Liver (tissue), 8 donors: ENCODE measurements at regions not wholly inside any gene's neighbourhood (a gene's known extent, or its start where the extent isn't known, plus 50 kb on each side); places are given as distances from the start of the nearest gene placed in this dataset.
"Not testable (repeated sequence)": the region's sequence is repeated elsewhere in the genome, so short reads cannot be mapped to it uniquely, and the experiment has no call there.

Experiments
- DNase-seq: peaks from one replicate; pipeline ENCODE4 v3.0.0-alpha.2; 2017; ENCODE audit warnings: low spot score
- H3K27ac ChIP-seq, 2 donors: one replicate each; pipeline ENCODE4 v1.7.0; 2013; ENCODE audit warnings: inconsistent platforms in 2 of 2, low read length in 2 of 2, control low read depth in 1 of 2, low read depth in 1 of 2, mild to moderate bottlenecking in 1 of 2
- H3K27me3 ChIP-seq, 4 donors: one replicate each; pipeline versions ENCODE4 v1.6.1 to v1.7.0; 2013; ENCODE audit warnings: low read length in 3 of 4, inconsistent platforms in 1 of 4, mild to moderate bottlenecking in 1 of 4, moderate library complexity in 1 of 4; ENCODE audit not compliant: control insufficient read depth in 4 of 4, insufficient read depth in 4 of 4
- H3K36me3 ChIP-seq, 4 donors: one replicate each; pipeline versions ENCODE4 v1.6.1 to v1.7.0; 2013; ENCODE audit warnings: low read length in 3 of 4, mild to moderate bottlenecking in 3 of 4, low read depth in 1 of 4, moderate library complexity in 1 of 4; ENCODE audit not compliant: control insufficient read depth in 4 of 4, insufficient read depth in 3 of 4
- H3K4me1 ChIP-seq, 4 donors: one replicate each; pipeline versions ENCODE4 v1.6.1 to v1.7.0; 2013; ENCODE audit warnings: low read length in 3 of 4, mild to moderate bottlenecking in 3 of 4, moderate library complexity in 1 of 4; ENCODE audit not compliant: control insufficient read depth in 4 of 4, insufficient read depth in 4 of 4
- H3K4me3 ChIP-seq, 3 donors: one replicate each; pipeline versions ENCODE4 v1.6.1 to v1.7.0; 2013; ENCODE audit warnings: low read length in 3 of 3, control low read depth in 1 of 3, low read depth in 1 of 3, mild to moderate bottlenecking in 1 of 3
- H3K9ac ChIP-seq, 2 donors: one replicate each; pipeline ENCODE4 v1.7.0; 2013; ENCODE audit warnings: low read length in 2 of 2, mild to moderate bottlenecking in 2 of 2, moderate library complexity in 2 of 2, control low read depth in 1 of 2, low read depth in 1 of 2
- H3K9me3 ChIP-seq, 4 donors: one replicate each; pipeline versions ENCODE4 v1.6.1 to v1.7.0; 2013; ENCODE audit warnings: low read length in 3 of 4; ENCODE audit not compliant: control insufficient read depth in 4 of 4
- ATF3 ChIP-seq: IDR thresholded peaks from 2 replicates; pipeline ENCODE4 v1.6.1; 2016; ENCODE audit warnings: antibody characterized with exemption
- CTCF ChIP-seq: fragments of 150-350 bp; IDR thresholded peaks from 2 replicates; pipeline ENCODE4 v1.5.1; 2017; ENCODE audit warnings: improper control_type of control experiment, low read depth, low read length; ENCODE audit not compliant: missing input control
- EGR1 ChIP-seq, 2 donors: IDR thresholded peaks; 2 replicates each; pipeline ENCODE4 v1.6.1; 2016 to 2018; ENCODE audit warnings: antibody characterized with exemption in 2 of 2, low read depth in 2 of 2
- FOXA1 ChIP-seq: IDR thresholded peaks from 2 replicates; pipeline ENCODE4 v1.6.1; 2016; ENCODE audit warnings: antibody characterized with exemption
- GABPA ChIP-seq, 2 donors: IDR thresholded peaks in 1 of 2; conservative IDR thresholded peaks in 1 of 2; 2 replicates each; pipeline ENCODE4 v1.6.1; 2016; ENCODE audit warnings: antibody characterized with exemption in 2 of 2, mild to moderate bottlenecking in 1 of 2, moderate library complexity in 1 of 2
- HNF4A ChIP-seq, 2 donors: conservative IDR thresholded peaks; 2 replicates each; pipeline ENCODE4 v1.6.1; 2016; ENCODE audit warnings: antibody characterized with exemption in 2 of 2, mild to moderate bottlenecking in 2 of 2
- HNF4G ChIP-seq: IDR thresholded peaks from 2 replicates; pipeline ENCODE4 v1.6.1; 2016; ENCODE audit warnings: antibody characterized with exemption
- JUND ChIP-seq, 2 donors: IDR thresholded peaks; 2 replicates each; pipeline ENCODE4 v1.6.1; 2016; ENCODE audit warnings: antibody characterized with exemption in 2 of 2
- MAX ChIP-seq: IDR thresholded peaks from 2 replicates; pipeline ENCODE4 v1.6.1; 2016; ENCODE audit warnings: antibody characterized with exemption
- NR2F2 ChIP-seq: IDR thresholded peaks from 2 replicates; pipeline ENCODE4 v1.6.1; 2016; ENCODE audit warnings: antibody characterized with exemption
- REST ChIP-seq: IDR thresholded peaks from 2 replicates; pipeline ENCODE4 v1.6.1; 2016; ENCODE audit warnings: antibody characterized with exemption, mild to moderate bottlenecking
- RXRA ChIP-seq, 2 donors: IDR thresholded peaks; 2 replicates each; pipeline ENCODE4 v1.6.1; 2017 to 2018; ENCODE audit warnings: antibody characterized with exemption in 2 of 2, mild to moderate bottlenecking in 1 of 2
- SP1 ChIP-seq: IDR thresholded peaks from 2 replicates; pipeline ENCODE4 v1.6.1; 2018; ENCODE audit warnings: antibody characterized with exemption, mild to moderate bottlenecking
- TAF1 ChIP-seq: conservative IDR thresholded peaks from 2 replicates; pipeline ENCODE4 v1.6.1; 2016; ENCODE audit warnings: antibody characterized with exemption, mild to moderate bottlenecking
- ZBTB33 ChIP-seq: IDR thresholded peaks from 2 replicates; pipeline ENCODE4 v1.6.1; 2016; ENCODE audit warnings: antibody characterized with exemption
- WGBS: extraction: QIAGEN DNeasy Blood & Tissue Kit; methylation state at CpG from one replicate; pipeline ENCODE4 v1.1.7; 2013; 5-methylcytosine and 5-hydroxymethylcytosine counted together
- donor health status: healthy.
- donor health status: healthy.
- donor health status: healthy.
- donor health status: healthy.
- donor health status: healthy.

GRCh38 chr11:37449146-37449545 is 851.1 kb upstream of the RAG2 start (continued):
- no peak for TF ChIP-seq GABPA (IDR thresholded peaks at IDR 0.05 in 1 of 2, conservative IDR thresholded peaks at IDR 0.05 in 1 of 2)
- no peak for TF ChIP-seq HNF4G
- TF ChIP-seq ZBTB33, result peak; percentile 32
- TF ChIP-seq HNF4A (conservative IDR thresholded peaks at IDR 0.05), result peak; percentile 74 to 84
- peak; percentile 18 for TF ChIP-seq FOXA1
- TF ChIP-seq RXRA (IDR thresholded peaks at IDR 0.05), result peak; percentile 62 to 65
- TF ChIP-seq SP1, result peak; percentile 63
- no peak for TF ChIP-seq TAF1

- WGBS, result 68% methylated on average over 1 of the region's 1 CpG
- Histone ChIP-seq H3K9me3 (no peaks in the 10 kb centered on the region), H3K27me3 (no peaks in the 10 kb centered on the region), H3K4me1 (no peaks in the 10 kb centered on the region), H3K9ac (no peak overlapping the region), H3K27ac (no peak overlapping the region), H3K36me3 (no peaks in the 10 kb centered on the region), H3K4me3 (no peak overlapping the region)
- no peak for TF ChIP-seq EGR1 (IDR thresholded peaks at IDR 0.05; ENCODE audit: low read depth in 2 of 2)
- TF ChIP-seq NR2F2, result no peak
- no peak for TF ChIP-seq ATF3
- no peak for TF ChIP-seq CTCF
- no peak for TF ChIP-seq FOXA1
- TF ChIP-seq JUND (IDR thresholded peaks at IDR 0.05), result no peak
- TF ChIP-seq REST, result no peak
- TF ChIP-seq SP1, result no peak
- no peak for TF ChIP-seq MAX
- DNase-seq, result no peak
Measured at GRCh38 chr11:37442576-37442975, 844.5 kb upstream of the RAG2 start.

GRCh38 chr11:37431633-37432230 is 833.7 kb upstream of the RAG2 start:
- not testable (repeated sequence) for H3K9ac ChIP-seq, H3K4me1 ChIP-seq, H3K27me3 ChIP-seq, DNase-seq, H3K27ac ChIP-seq, H3K9me3 ChIP-seq, H3K36me3 ChIP-seq, H3K4me3 ChIP-seq
- WGBS, result 94% methylated on average over 29 of the region's 29 CpGs

- H3K9ac ChIP-seq, H3K27me3 ChIP-seq, H3K36me3 ChIP-seq, H3K4me3 ChIP-seq, H3K4me1 ChIP-seq, H3K27ac ChIP-seq, H3K9me3 ChIP-seq, DNase-seq: not testable (repeated sequence)
- 85% methylated on average over 26 of the region's 26 CpGs for WGBS
Measured at GRCh38 chr11:37430966-37431632, 833.1 kb upstream of the RAG2 start.
